IMR-90 (cell line): ENCODE measurements at regions not wholly inside any gene's neighbourhood (a gene's known extent, or its start where the extent isn't known, plus 50 kb on each side); places are given as distances from the start of the nearest gene placed in this dataset.
A peak's percentile ranks its signal among the peaks of the same experiment; 100 is the strongest.

Experiments used
- ATAC-seq: fragments of 200-7000 bp; cut with Tn5 transposase; 2 replicates; pipeline ENCODE4 v1.9.1; 2020; ENCODE audit warnings: low read depth, mild to moderate bottlenecking, moderate library complexity
- BruUV-seq: library from RNA; stranded (reverse); fragments of 400-500 nt; replicated peaks from 2 replicates; lab custom pipeline; 2021; lab: Mats Ljungman, UMichigan
- CTCF ChIA-PET: fragments of 300-600 bp; formaldehyde crosslinking; extraction: SDS; loops from one replicate; lab custom pipeline; 2021; ENCODE audit warnings: antibody characterized with exemption; lab: Yijun Ruan, JAX
- POLR2A ChIA-PET: fragments of 300-600 bp; sonication (Branson Sonifier 250); formaldehyde crosslinking; loops from one replicate; lab custom pipeline; 2022; ENCODE audit warnings: antibody characterized with exemption; ENCODE audit not compliant: unreplicated experiment; lab: Charles Lee
- DNase-seq: peaks from one replicate; pipeline ENCODE4 v3.0.0; 2013
- H2AFZ ChIP-seq: replicated peaks from 2 replicates; pipeline ENCODE3; 2013; ENCODE audit warnings: low read length, mild to moderate bottlenecking; ENCODE audit not compliant: poor library complexity
- H2AK5ac ChIP-seq: 2 replicates; pipeline ENCODE4 v1.6.1; 2013; ENCODE audit warnings: low read depth, low read length, inconsistent platforms
- H2AK9ac ChIP-seq: replicated peaks from 2 replicates; pipeline ENCODE3; 2013; ENCODE audit warnings: mild to moderate bottlenecking, low read depth, low read length, moderate library complexity; ENCODE audit not compliant: poor library complexity
- H2BK120ac ChIP-seq: 2 replicates; pipeline ENCODE4 v1.6.1; 2013; ENCODE audit warnings: low read depth, low read length, inconsistent platforms
- H2BK15ac ChIP-seq: 3 replicates; pipeline ENCODE4 v1.6.1; 2013; ENCODE audit warnings: low read depth, low read length, inconsistent platforms
- H2BK20ac ChIP-seq: 2 replicates; pipeline ENCODE4 v1.6.1; 2013; ENCODE audit warnings: low read depth, mild to moderate bottlenecking, inconsistent platforms, low read length, moderate library complexity
- H2BK5ac ChIP-seq: 2 replicates; pipeline ENCODE4 v1.6.1; 2013; ENCODE audit warnings: mild to moderate bottlenecking, low read depth, low read length, inconsistent platforms; ENCODE audit not compliant: poor library complexity, severe bottlenecking
- H3K14ac ChIP-seq: replicated peaks from 2 replicates; pipeline ENCODE4 v1.6.1; 2013; ENCODE audit warnings: low read depth, low read length, inconsistent platforms
- H3K18ac ChIP-seq: 2 replicates; pipeline ENCODE4 v1.6.1; 2013; ENCODE audit warnings: low read depth, low read length, control low read depth
- H3K23ac ChIP-seq: 2 replicates; pipeline ENCODE4 v1.6.1; 2013; ENCODE audit warnings: low read depth, low read length, inconsistent platforms
- H3K27ac ChIP-seq: 2 replicates; pipeline ENCODE4 v1.5.1; 2013; ENCODE audit warnings: mild to moderate bottlenecking, control low read depth, low read length; ENCODE audit not compliant: insufficient read depth
- H3K27me3 ChIP-seq: 2 replicates; pipeline ENCODE4 v1.6.1; 2013; ENCODE audit warnings: low read length; ENCODE audit not compliant: control insufficient read depth, insufficient read depth
- H3K36me3 ChIP-seq: 2 replicates; pipeline ENCODE4 v1.6.1; 2013; ENCODE audit warnings: low read length, mixed read lengths; ENCODE audit not compliant: control insufficient read depth, insufficient read depth
- H3K4ac ChIP-seq: 2 replicates; pipeline ENCODE4 v1.6.1; 2013; ENCODE audit warnings: low read depth, low read length, inconsistent platforms
- H3K4me1 ChIP-seq: 2 replicates; pipeline ENCODE4 v1.6.1; 2013; ENCODE audit warnings: low read length, mixed read lengths; ENCODE audit not compliant: control insufficient read depth, insufficient read depth
- H3K4me2 ChIP-seq: 2 replicates; pipeline ENCODE4 v1.6.1; 2013; ENCODE audit warnings: low read depth, mild to moderate bottlenecking, control low read depth, low read length, moderate library complexity
- H3K4me3 ChIP-seq: 2 replicates; pipeline ENCODE4 v1.5.1; 2013; ENCODE audit warnings: low read depth, mild to moderate bottlenecking, control low read depth, low read length, moderate library complexity; ENCODE audit not compliant: insufficient read depth
- H3K56ac ChIP-seq: 2 replicates; pipeline ENCODE4 v1.6.1; 2013; ENCODE audit warnings: low read length, inconsistent platforms; ENCODE audit not compliant: insufficient read depth; ENCODE audit errors: extremely low read depth
- H3K79me1 ChIP-seq, 2 experiments: 2 replicates each; pipeline ENCODE4 v1.6.1; 2013; ENCODE audit warnings: low read length in 2 of 2, inconsistent platforms in 1 of 2, low read depth in 1 of 2
- H3K9ac ChIP-seq: 2 replicates; pipeline ENCODE4 v1.6.1; 2013; ENCODE audit warnings: low read depth, low read length, control low read depth
- H3K9me1 ChIP-seq: 2 replicates; pipeline ENCODE4 v1.6.1; 2013; ENCODE audit warnings: low read length, inconsistent platforms; ENCODE audit not compliant: insufficient read depth
- H3K9me3 ChIP-seq: 2 replicates; pipeline ENCODE4 v1.6.1; 2013; ENCODE audit warnings: low read length; ENCODE audit not compliant: control insufficient read depth, insufficient read depth
- H4K20me1 ChIP-seq: 2 replicates; pipeline ENCODE4 v1.6.1; 2013; ENCODE audit warnings: low read length, inconsistent platforms; ENCODE audit not compliant: insufficient read depth
- H4K5ac ChIP-seq: 2 replicates; pipeline ENCODE4 v1.6.1; 2013; ENCODE audit warnings: mild to moderate bottlenecking, low read depth, low read length, control low read depth
- H4K8ac ChIP-seq, 2 experiments: 2 replicates each; pipeline ENCODE4 v1.6.1; 2013; ENCODE audit warnings: low read depth in 2 of 2, low read length in 2 of 2, control low read depth in 1 of 2, inconsistent platforms in 1 of 2
- H4K91ac ChIP-seq: 2 replicates; pipeline ENCODE4 v1.6.1; 2013; ENCODE audit warnings: low read depth, low read length, inconsistent platforms; ENCODE audit not compliant: insufficient read depth
- BHLHE40 ChIP-seq: fragments of 150-350 bp; IDR thresholded peaks from 2 replicates; pipeline ENCODE4 v1.6.1; 2016; ENCODE audit warnings: mild to moderate bottlenecking, low read depth, low read length
- MAZ ChIP-seq: IDR thresholded peaks from 2 replicates; pipeline ENCODE4 v1.6.1; 2012; ENCODE audit warnings: low read depth, mild to moderate bottlenecking, low read length, improper control_type of control experiment, moderate library complexity, borderline replicate concordance
- NFE2L2 ChIP-seq: fragments of 150-350 bp; IDR thresholded peaks from 2 replicates; pipeline ENCODE4 v1.6.1; 2016; ENCODE audit warnings: low read depth, mild to moderate bottlenecking, low read length
- POLR2A ChIP-seq: IDR thresholded peaks from 2 replicates; pipeline ENCODE4 v1.6.1; 2012; ENCODE audit warnings: mild to moderate bottlenecking, low read depth, low read length
- RAD21 ChIP-seq: IDR thresholded peaks from 2 replicates; pipeline ENCODE4 v1.6.1; 2012; ENCODE audit warnings: low read length, improper control_type of control experiment
- SMC3 ChIP-seq: fragments of 150-350 bp; IDR thresholded peaks from 2 replicates; pipeline ENCODE4 v1.6.1; 2016; ENCODE audit warnings: low read depth, mild to moderate bottlenecking, antibody characterized with exemption, low read length, moderate library complexity
- WGBS, 2 experiments: methylation state at CpG; one replicate each; pipeline versions ENCODE4 v1.1.5 to v1.1.7; 2013; ENCODE audit warnings: missing lambda C conversion rate in 2 of 2; ENCODE audit not compliant: insufficient read length in 1 of 2; ENCODE audit errors: extremely low coverage in 2 of 2; 5-methylcytosine and 5-hydroxymethylcytosine counted together
- dilution Hi-C: fragments of 300-500 bp; cut with HindIII; formaldehyde crosslinking; loops from one replicate; pipeline ENCODE4 v1.14.3; 2018; ENCODE audit warnings: low sequenced_read_pairs; ENCODE audit not compliant: unreplicated experiment
- in situ Hi-C: fragments of 300-500 bp; cut with MboI; formaldehyde crosslinking; loops from 3 replicates; pipeline ENCODE4 v1.14.3; 2019; ENCODE audit warnings: low sequenced_read_pairs, inconsistent platforms, mixed read lengths
- intact Hi-C: fragments of 100-400 bp; cut with micrococcal nuclease; formaldehyde crosslinking; loops from 2 replicates; pipeline ENCODE4 v1.10.0; 2022
- TF ChIP-seq, protein P1 (sequence below): conservative IDR thresholded peaks from 2 replicates; pipeline ENCODE4 v1.5.1; 2012; ENCODE audit warnings: mild to moderate bottlenecking, low read depth, low read length, improper control_type of control experiment

DNA sequence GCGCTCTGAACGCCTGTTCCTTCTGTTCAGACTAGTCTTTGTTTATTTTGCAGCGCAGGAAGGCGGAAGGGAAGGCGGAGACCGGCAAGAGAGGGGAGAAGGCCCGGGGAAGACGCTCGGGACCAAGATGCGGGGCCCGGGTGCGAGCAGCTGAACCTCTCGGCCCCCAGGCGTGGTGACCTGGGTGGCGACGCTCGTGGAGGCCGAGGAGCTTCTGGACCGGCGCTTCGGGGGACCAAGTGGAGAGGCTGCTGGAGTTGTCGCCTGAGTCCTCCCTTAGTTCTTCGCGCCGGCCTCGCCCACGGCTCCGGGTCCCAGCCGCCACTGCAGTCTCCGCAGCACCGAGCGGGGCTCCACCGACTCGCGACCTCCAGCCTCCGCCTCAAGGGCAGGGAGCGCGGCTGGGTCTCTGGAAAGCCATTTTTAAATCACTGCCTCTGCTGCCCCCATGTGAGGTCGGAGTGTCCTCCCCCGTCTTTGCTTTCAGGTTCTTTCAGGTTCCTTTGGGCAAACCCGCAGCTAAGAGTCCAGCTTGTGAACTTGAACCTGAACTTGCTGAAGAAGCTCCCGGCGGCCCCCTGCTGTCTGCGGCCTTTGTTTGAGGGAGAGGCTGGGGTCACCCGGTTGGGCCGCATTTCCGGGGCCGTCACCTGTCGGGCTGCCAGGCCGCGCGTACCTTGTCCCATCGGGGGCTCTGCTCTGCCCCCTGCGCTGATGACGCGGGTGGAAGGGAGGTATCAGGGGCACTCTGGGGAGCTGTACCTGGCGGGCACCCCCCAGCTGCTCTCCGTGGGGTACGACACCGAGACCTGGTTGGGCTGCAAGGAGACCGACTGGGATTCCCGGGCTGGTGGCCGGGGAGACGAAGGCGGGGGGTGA lies 136.0 kb downstream of the KIF20B start:
- POLR2A ChIA-PET, result no interaction called here

More for the DNA sequence above, 136.0 kb downstream of the KIF20B start:
- H3K23ac ChIP-seq, result peak overlapping the region; percentile 26; the same call in 1 of the 2 replicates
- peak overlapping the region; percentile 84 for H4K91ac ChIP-seq
- no peak overlapping the region for H2BK5ac ChIP-seq
- in situ Hi-C loops, result no loop called here
- H3K36me3 ChIP-seq, result no peaks in the 10 kb centered on the region
- no peaks in the 10 kb centered on the region; the same call in 1 of the 2 replicates for H3K27me3 ChIP-seq
- H2BK20ac ChIP-seq, result no peak overlapping the region; the same call in 1 of the 2 replicates
- no peak overlapping the region for H2AK5ac ChIP-seq
- H3K4me3 ChIP-seq, result peak overlapping the region; percentile 47
- no peaks in the 10 kb centered on the region for H3K9me3 ChIP-seq
- H4K8ac ChIP-seq, result peak overlapping the region; percentile 86 to 97
- H3K4me1 ChIP-seq, result peaks cover 4% of the 10 kb centered on the region; the same call in 1 of the 2 replicates
- peak overlapping the region; percentile 79 for H2BK120ac ChIP-seq
- H3K4ac ChIP-seq, result peak overlapping the region; percentile 26; the same call in 1 of the 2 replicates
- peak overlapping the region; percentile 87 for H4K5ac ChIP-seq
- ATAC-seq, result peak; percentile 82
- CTCF ChIA-PET, result interaction anchor here (1.0 kb wide), 1 partner anchor 23 kb away, joined by 4 read pairs; no protein-coding TSS in a partner anchor
- H3K18ac ChIP-seq, result peak overlapping the region; percentile 67
- intact Hi-C loops, result no loop called here
- no peak for TF ChIP-seq POLR2A
- TF ChIP-seq MAZ, result no peak
- no peak for TF ChIP-seq BHLHE40
- TF ChIP-seq NFE2L2, result no peak
- TF ChIP-seq SMC3, result no peak
- TF ChIP-seq RAD21, result no peak
- TF ChIP-seq, protein P1, sequence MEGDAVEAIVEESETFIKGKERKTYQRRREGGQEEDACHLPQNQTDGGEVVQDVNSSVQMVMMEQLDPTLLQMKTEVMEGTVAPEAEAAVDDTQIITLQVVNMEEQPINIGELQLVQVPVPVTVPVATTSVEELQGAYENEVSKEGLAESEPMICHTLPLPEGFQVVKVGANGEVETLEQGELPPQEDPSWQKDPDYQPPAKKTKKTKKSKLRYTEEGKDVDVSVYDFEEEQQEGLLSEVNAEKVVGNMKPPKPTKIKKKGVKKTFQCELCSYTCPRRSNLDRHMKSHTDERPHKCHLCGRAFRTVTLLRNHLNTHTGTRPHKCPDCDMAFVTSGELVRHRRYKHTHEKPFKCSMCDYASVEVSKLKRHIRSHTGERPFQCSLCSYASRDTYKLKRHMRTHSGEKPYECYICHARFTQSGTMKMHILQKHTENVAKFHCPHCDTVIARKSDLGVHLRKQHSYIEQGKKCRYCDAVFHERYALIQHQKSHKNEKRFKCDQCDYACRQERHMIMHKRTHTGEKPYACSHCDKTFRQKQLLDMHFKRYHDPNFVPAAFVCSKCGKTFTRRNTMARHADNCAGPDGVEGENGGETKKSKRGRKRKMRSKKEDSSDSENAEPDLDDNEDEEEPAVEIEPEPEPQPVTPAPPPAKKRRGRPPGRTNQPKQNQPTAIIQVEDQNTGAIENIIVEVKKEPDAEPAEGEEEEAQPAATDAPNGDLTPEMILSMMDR, result no peak
- no TSS peak for BruUV-seq
- H3K9me1 ChIP-seq, result no peaks in the 10 kb centered on the region
- peak overlapping the region; percentile 97 for H2AFZ ChIP-seq
- H3K14ac ChIP-seq, result peak overlapping the region; percentile 45; the same call in 1 of the 2 replicates
- no peak overlapping the region; the same call in 2 of the 3 replicates for H2BK15ac ChIP-seq
- dilution Hi-C loops, result no loop called here
- no peak overlapping the region; the same call in 1 of the 2 replicates for H3K56ac ChIP-seq
- peak overlapping the region; percentile 79 for H2AK9ac ChIP-seq
- no peaks in the 10 kb centered on the region for H4K20me1 ChIP-seq
- H3K9ac ChIP-seq, result peak overlapping the region; percentile 76
- DNase-seq, result peak; percentile 8
- 4% methylated on average over 32 of the region's 65 CpGs; no CpG with 5 or more reads in 1 of the 2 experiments for WGBS, 2 experiments
- no peaks in the 10 kb centered on the region for H3K79me1 ChIP-seq
- H3K4me2 ChIP-seq, result peak overlapping the region; percentile 91
- peak overlapping the region; percentile 46 for H3K27ac ChIP-seq
